IgD-negative memory B cell (primary cell): ENCODE measurements at regions not wholly inside any gene's neighbourhood (a gene's known extent, or its start where the extent isn't known, plus 50 kb on each side); places are given as distances from the start of the nearest gene placed in this dataset.

Experiments used
- H3K27ac Mint-ChIP-seq, 3 donors: one replicate each; pipeline ENCODE4 v1.8.0; 2020 to 2022; ENCODE audit warnings: mild to moderate bottlenecking in 3 of 3, mixed read lengths in 3 of 3, moderate library complexity in 1 of 3
- H3K27me3 Mint-ChIP-seq: one replicate; pipeline ENCODE4 v1.8.0; 2021; ENCODE audit warnings: mixed read lengths
- H3K36me3 Mint-ChIP-seq: one replicate; pipeline ENCODE4 v1.8.0; 2020; ENCODE audit warnings: mild to moderate bottlenecking, mixed read lengths
- H3K4me1 Mint-ChIP-seq, 3 donors: one replicate each; pipeline ENCODE4 v1.8.0; 2020 to 2022; ENCODE audit warnings: mixed read lengths in 3 of 3, mild to moderate bottlenecking in 1 of 3
- H3K4me3 Mint-ChIP-seq, 4 donors: one replicate each; pipeline ENCODE4 v1.8.0; 2020 to 2022; ENCODE audit warnings: mild to moderate bottlenecking in 4 of 4, mixed read lengths in 4 of 4, moderate library complexity in 3 of 4
- H3K9me3 Mint-ChIP-seq, 3 donors: one replicate each; pipeline ENCODE4 v1.8.0; 2020 to 2021; ENCODE audit warnings: mixed read lengths in 3 of 3, mild to moderate bottlenecking in 1 of 3

GRCh38 chr14:84036840-84037239 is 1493.1 kb upstream of the FLRT2 start:
- H3K4me3 Mint-ChIP-seq = no peak overlapping the region
- H3K36me3 Mint-ChIP-seq = no peaks in the 10 kb centered on the region
- H3K27me3 Mint-ChIP-seq = no peaks in the 10 kb centered on the region
- H3K4me1 Mint-ChIP-seq = no peaks in the 10 kb centered on the region
- H3K27ac Mint-ChIP-seq = no peak overlapping the region
- peaks cover 2 to 16% (median 3%) of the 10 kb centered on the region in 3 donors for H3K9me3 Mint-ChIP-seq

- H3K4me1 Mint-ChIP-seq = no peaks in the 10 kb centered on the region
- H3K4me3 Mint-ChIP-seq = no peak overlapping the region
- no peaks in the 10 kb centered on the region for H3K27me3 Mint-ChIP-seq
- H3K9me3 Mint-ChIP-seq = peaks cover 2 to 16% (median 4%) of the 10 kb centered on the region in 3 donors
- H3K27ac Mint-ChIP-seq = no peak overlapping the region
- no peaks in the 10 kb centered on the region for H3K36me3 Mint-ChIP-seq
Measured at GRCh38 chr14:84037593-84037992, 1492.4 kb upstream of the FLRT2 start.

- H3K27me3 Mint-ChIP-seq = no peaks in the 10 kb centered on the region
- H3K4me3 Mint-ChIP-seq = no peak overlapping the region
- H3K9me3 Mint-ChIP-seq = peaks cover 4 to 16% (median 4%) of the 10 kb centered on the region in 3 donors
- no peaks in the 10 kb centered on the region for H3K36me3 Mint-ChIP-seq
- H3K4me1 Mint-ChIP-seq = no peaks in the 10 kb centered on the region
- no peak overlapping the region for H3K27ac Mint-ChIP-seq
Measured at GRCh38 chr14:84040101-84040500, 1489.8 kb upstream of the FLRT2 start.

DNA sequence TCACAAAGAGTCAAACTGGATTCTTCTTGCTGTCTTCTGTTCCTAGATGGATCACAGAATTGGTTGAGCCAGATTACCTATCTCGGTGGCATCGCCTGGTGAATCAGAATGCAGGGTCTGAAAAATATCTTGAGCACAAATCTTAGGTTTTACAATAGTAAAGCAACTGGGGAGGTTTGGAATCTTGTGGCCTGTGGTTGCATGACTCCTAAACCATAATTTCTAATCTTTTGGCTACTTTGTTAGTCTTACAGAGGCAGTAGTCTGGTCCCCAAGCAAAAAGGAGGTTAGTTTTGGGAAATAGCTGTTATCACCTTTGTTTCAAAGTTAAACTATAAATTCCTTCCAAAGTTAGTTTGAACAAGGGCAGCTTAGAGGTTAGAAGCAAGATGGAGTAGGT is 1488.5 kb upstream of the FLRT2 start:
- Mint-ChIP-seq H3K27ac (no peak overlapping the region), H3K4me3 (no peak overlapping the region), H3K27me3 (no peaks in the 10 kb centered on the region), H3K36me3 (no peaks in the 10 kb centered on the region), H3K4me1 (no peaks in the 10 kb centered on the region), H3K9me3 (peaks cover 4 to 16% (median 4%) of the 10 kb centered on the region in 3 donors)

- Mint-ChIP-seq H3K4me1 (no peaks in the 10 kb centered on the region), H3K9me3 (peaks cover 4 to 13% (median 4%) of the 10 kb centered on the region in 3 donors), H3K27ac (no peak overlapping the region), H3K27me3 (no peaks in the 10 kb centered on the region), H3K4me3 (no peak overlapping the region), H3K36me3 (peaks cover 1% of the 10 kb centered on the region)
Measured at GRCh38 chr14:84042992-84043391, 1487.0 kb upstream of the FLRT2 start.

DNA sequence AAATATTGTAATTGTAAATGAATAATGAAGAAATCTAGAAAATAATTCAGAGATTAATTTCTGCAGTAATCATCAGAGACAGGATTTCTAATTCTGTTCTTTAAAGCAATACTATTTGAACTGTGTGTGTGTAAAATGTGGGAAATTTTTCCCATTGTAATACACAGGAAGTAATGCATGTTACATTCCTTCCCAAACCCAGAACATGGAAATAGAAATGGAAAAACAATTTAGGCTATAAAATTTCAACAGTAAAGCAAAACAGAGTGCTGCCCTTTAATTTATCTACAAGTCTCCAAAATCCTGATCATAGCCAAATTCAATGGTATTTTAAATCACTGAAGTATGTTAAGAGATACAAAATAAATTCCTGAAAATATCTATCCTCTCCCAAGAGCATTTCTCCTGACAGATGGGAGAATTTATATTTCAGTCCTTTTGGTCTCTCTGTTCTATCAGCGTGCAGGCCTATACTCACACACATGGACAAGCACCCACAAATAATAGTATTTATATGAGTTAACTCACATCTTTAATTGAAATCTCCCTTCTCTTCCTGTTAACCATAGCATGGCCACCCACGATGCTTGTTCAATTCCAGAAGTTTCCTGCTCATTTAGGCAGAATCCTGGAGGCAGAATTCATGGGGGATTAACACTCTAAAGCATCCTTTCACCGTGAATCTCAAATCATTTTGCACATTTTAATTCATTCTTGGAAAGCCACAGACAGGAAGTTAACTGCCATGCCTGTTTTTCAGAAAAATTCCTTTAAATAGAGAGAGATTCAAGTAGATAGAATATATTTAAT is 1465.4 kb upstream of the FLRT2 start:
- Mint-ChIP-seq H3K4me1 (peaks cover 0 to 1% (median 0%) of the 10 kb centered on the region in 3 donors), H3K9me3 (peaks cover 0 to 15% (median 8%) of the 10 kb centered on the region in 3 donors), H3K4me3 (no peak overlapping the region), H3K36me3 (no peaks in the 10 kb centered on the region), H3K27ac (no peak overlapping the region), H3K27me3 (no peaks in the 10 kb centered on the region)

DNA sequence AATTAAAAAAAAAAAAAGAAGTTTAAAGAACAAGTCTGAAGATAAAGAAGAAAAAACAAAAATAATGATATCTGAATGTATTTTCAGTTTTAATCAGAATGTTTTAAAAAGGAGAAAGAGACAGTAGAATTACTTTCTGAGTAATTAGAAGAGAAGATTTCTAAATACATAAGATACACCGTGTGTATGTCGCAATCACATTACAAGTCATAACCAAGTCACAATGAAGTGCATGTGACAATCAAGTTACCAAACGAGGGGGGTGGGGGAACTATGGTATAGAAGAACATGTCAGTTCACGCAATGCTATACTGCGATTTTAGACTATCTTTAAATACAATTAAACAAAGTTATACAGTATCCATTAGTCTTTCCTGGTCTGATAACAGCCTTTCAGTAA is 1464.1 kb upstream of the FLRT2 start:
- no peaks in the 10 kb centered on the region for H3K36me3 Mint-ChIP-seq
- H3K27ac Mint-ChIP-seq = no peak overlapping the region
- peaks cover 0 to 12% (median 8%) of the 10 kb centered on the region in 3 donors for H3K9me3 Mint-ChIP-seq
- no peaks in the 10 kb centered on the region for H3K27me3 Mint-ChIP-seq
- H3K4me1 Mint-ChIP-seq = no peaks in the 10 kb centered on the region
- no peak overlapping the region for H3K4me3 Mint-ChIP-seq

DNA sequence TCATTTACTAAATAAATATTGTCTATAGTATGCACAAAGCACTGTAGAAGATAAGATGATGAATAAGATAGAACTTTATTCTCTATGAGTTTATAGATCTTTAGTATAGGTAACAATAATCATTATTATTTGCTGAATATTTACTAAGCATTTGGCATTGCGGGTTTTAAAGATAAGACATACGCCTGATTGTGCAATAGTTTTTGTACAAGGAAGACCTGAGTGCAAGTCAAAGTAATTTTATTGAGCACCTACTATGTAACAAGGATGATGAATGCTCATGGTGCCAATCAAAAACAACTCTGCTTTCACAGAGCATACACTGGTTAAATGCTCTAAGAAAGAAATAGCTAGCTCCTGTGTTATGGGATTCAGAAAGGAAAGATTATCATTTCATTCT is 1461.7 kb upstream of the FLRT2 start:
- H3K27me3 Mint-ChIP-seq = no peaks in the 10 kb centered on the region

DNA sequence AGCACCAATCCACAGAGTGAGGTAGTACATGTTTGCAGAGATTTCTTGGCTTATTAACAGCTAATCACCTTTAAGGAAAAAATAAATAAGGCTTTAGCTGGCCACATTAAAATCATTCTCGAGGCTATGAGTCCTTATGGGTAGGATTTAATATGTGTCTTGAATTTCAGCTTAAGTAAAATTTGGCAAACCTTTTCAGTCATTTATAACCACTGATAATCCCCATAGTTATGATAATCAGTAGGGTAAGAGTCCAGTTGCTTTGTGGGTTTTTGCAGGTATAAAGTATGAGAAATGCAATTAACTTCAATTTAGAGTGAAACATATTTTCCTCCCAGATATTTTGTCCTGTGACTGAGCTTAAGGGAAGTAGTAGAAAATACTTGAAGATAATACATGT is 1458.9 kb upstream of the FLRT2 start:
- Mint-ChIP-seq H3K4me3 (no peak overlapping the region), H3K4me1 (no peaks in the 10 kb centered on the region), H3K9me3 (peaks cover 0 to 24% (median 12%) of the 10 kb centered on the region in 3 donors), H3K27ac (no peak overlapping the region), H3K36me3 (no peaks in the 10 kb centered on the region), H3K27me3 (no peaks in the 10 kb centered on the region)

More for the DNA sequence above, 1461.7 kb upstream of the FLRT2 start:
- no peak overlapping the region for H3K27ac Mint-ChIP-seq
- H3K4me3 Mint-ChIP-seq = no peak overlapping the region
- H3K36me3 Mint-ChIP-seq = no peaks in the 10 kb centered on the region
- H3K4me1 Mint-ChIP-seq = no peaks in the 10 kb centered on the region
- peaks cover 0 to 18% (median 8%) of the 10 kb centered on the region in 3 donors for H3K9me3 Mint-ChIP-seq

DNA sequence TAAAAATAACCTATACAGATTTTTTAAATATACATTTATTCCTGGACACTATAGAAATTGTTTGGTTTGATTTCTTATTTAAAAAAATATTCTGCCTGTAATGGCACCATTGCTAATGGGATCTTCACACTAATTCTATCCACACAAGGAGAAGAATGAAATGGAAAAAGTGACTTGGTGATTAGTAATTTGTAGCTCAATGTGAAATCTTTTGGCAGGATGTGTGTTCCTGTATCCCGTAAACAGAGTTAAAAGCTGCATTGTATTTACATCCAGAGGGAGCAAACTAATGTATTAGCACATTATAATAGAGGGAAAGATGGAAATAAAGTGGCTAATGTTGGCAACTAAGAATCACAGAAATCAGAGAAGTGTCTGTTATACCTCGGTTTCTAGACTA is 1455.3 kb upstream of the FLRT2 start:
- Mint-ChIP-seq H3K36me3 (no peaks in the 10 kb centered on the region), H3K27ac (no peak overlapping the region), H3K9me3 (peaks cover 0 to 20% (median 5%) of the 10 kb centered on the region in 3 donors), H3K4me1 (no peaks in the 10 kb centered on the region), H3K4me3 (no peak overlapping the region), H3K27me3 (no peaks in the 10 kb centered on the region)

GRCh38 chr14:84080944-84081343 is 1449.0 kb upstream of the FLRT2 start:
- H3K9me3 Mint-ChIP-seq = peaks cover 0 to 5% (median 5%) of the 10 kb centered on the region in 3 donors
- H3K4me1 Mint-ChIP-seq = no peaks in the 10 kb centered on the region
- H3K27me3 Mint-ChIP-seq = no peaks in the 10 kb centered on the region
- no peaks in the 10 kb centered on the region for H3K36me3 Mint-ChIP-seq
- H3K4me3 Mint-ChIP-seq = no peak overlapping the region
- no peak overlapping the region for H3K27ac Mint-ChIP-seq

- no peak overlapping the region for H3K4me3 Mint-ChIP-seq
- no peaks in the 10 kb centered on the region for H3K27me3 Mint-ChIP-seq
- no peaks in the 10 kb centered on the region for H3K4me1 Mint-ChIP-seq
- peaks cover 0 to 14% (median 4%) of the 10 kb centered on the region in 3 donors for H3K9me3 Mint-ChIP-seq
- no peak overlapping the region for H3K27ac Mint-ChIP-seq
- no peaks in the 10 kb centered on the region for H3K36me3 Mint-ChIP-seq
Measured at GRCh38 chr14:84084056-84084630, 1445.8 kb upstream of the FLRT2 start.

DNA sequence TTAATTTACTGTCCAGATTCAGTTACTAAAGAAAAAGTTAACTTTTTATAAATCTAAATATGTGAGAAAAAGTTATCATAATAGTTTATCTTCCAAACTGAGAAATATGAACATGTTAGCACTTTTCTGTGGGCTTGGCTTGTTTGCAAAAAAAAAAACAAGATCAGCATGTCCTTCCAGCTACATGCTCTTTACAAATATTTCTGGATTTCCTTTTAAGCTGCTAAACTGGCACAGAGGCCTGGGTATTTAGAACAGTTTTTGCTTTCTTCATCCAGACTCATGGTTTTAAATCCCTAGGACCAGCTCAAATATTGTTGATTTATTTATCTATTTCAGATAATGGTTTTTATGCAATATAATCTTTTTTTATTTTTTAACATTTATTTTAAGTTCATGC is 1444.5 kb upstream of the FLRT2 start:
- Mint-ChIP-seq H3K36me3 (no peaks in the 10 kb centered on the region), H3K4me1 (no peaks in the 10 kb centered on the region), H3K4me3 (no peak overlapping the region), H3K9me3 (peaks cover 0 to 14% (median 2%) of the 10 kb centered on the region in 3 donors), H3K27me3 (no peaks in the 10 kb centered on the region), H3K27ac (no peak overlapping the region)

DNA sequence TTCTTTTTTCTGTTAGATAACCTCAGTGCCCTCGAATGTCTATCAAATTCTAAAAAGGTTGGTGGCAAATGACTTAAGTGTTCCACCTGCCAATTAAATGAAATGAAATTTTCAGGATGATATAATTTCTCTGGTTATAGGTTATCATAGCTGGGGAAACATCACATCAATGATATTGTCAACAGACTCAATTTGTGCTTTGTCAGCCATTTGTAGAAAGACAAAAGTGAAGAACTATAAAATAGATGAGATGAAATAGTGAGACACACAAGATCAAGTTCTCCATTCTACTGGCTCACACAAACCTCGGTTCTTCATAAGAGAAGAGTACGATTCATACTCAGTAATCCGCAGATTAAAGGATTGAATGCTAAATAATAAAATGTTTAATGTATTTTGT is 1443.2 kb upstream of the FLRT2 start:
- no peak overlapping the region for H3K27ac Mint-ChIP-seq
- H3K36me3 Mint-ChIP-seq = no peaks in the 10 kb centered on the region
- no peak overlapping the region for H3K4me3 Mint-ChIP-seq
- no peaks in the 10 kb centered on the region for H3K27me3 Mint-ChIP-seq
- no peaks in the 10 kb centered on the region for H3K4me1 Mint-ChIP-seq
- H3K9me3 Mint-ChIP-seq = peaks cover 0 to 14% (median 0%) of the 10 kb centered on the region in 3 donors

GRCh38 chr14:84087986-84088531 is 1441.9 kb upstream of the FLRT2 start:
- H3K36me3 Mint-ChIP-seq = no peaks in the 10 kb centered on the region
- H3K4me3 Mint-ChIP-seq = no peak overlapping the region
- peaks cover 0 to 14% (median 0%) of the 10 kb centered on the region in 3 donors for H3K9me3 Mint-ChIP-seq
- H3K27ac Mint-ChIP-seq = no peak overlapping the region
- no peaks in the 10 kb centered on the region for H3K27me3 Mint-ChIP-seq
- no peaks in the 10 kb centered on the region for H3K4me1 Mint-ChIP-seq
